Globus pallidus (tissue), 1 donor: ENCODE measurements at regions not wholly inside any gene's neighbourhood (a gene's known extent, or its start where the extent isn't known, plus 50 kb on each side); places are given as distances from the start of the nearest gene placed in this dataset.
A peak's percentile ranks its signal among the peaks of the same experiment; 100 is the strongest.
"Not testable (repeated sequence)": the region's sequence is repeated elsewhere in the genome, so short reads cannot be mapped to it uniquely, and the experiment has no call there.

Source experiments
- DNase-seq: peaks from one replicate; pipeline ENCODE4 v3.0.0-alpha.2; 2015; ENCODE audit warnings: low spot score

GRCh38 chr10:20616056-20616671 lies 280.9 kb downstream of the NEBL start:
- no peak for DNase-seq

DNA sequence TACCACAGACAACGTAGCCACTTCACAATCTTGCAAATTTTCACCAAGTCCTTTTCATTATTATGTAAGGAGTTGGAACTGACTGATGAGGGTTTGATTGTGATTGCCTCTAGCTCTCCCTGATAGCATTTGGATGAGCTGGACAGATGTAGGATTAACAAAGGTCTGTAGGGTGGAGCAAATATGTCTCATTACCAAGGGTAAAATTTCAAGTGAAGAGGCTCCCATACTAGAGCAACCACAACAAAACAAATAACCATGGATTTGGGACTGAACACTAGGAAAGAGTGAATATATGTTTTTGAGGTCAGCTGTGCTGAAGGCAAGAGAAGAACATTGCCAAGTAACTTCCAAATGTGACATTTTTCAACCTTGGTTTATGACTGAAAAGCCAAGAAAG lies 281.7 kb downstream of the NEBL start:
- no peak for DNase-seq

DNA sequence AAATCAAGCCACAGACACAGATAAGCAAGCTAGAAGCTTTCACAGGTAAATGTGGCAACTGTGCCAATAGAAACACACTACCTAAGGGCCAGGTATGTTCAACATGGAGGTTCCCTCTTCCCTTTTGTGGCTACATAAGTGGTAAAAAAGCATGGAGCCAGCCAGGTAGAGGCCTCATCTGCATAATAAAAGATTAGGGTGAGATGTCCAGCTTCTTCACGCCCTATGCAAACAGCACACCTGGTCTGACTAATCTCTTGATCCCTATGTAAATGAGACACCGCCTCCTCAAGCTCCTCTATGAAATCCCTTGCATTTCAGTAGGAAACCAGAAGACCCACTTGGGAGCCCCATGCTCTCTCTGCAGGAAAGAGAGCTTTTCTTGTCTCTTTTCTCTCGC lies 282.2 kb downstream of the NEBL start:
- DNase-seq, result no peak

DNA sequence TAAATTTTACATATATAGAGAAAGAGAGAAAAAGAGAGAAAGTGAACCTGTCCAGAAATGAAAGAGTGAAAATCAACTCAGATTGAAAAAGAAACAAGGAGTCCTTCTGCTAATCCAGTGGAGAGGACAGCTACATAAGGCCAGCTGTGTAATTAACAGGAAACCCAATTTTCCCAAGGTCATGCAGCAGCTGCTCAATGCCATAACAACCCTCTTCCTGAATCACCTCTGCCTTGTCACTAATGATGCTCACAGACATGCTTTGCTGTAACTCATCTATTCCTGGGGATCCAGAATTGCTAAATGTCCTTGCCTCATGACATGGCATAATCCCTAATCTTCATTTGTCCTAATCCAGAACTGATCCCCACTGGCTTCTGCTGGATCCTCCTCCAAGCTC lies 288.6 kb downstream of the NEBL start:
- no peak for DNase-seq

GRCh38 chr10:20606985-20607384 lies 290.1 kb downstream of the NEBL start:
- no peak for DNase-seq

DNA sequence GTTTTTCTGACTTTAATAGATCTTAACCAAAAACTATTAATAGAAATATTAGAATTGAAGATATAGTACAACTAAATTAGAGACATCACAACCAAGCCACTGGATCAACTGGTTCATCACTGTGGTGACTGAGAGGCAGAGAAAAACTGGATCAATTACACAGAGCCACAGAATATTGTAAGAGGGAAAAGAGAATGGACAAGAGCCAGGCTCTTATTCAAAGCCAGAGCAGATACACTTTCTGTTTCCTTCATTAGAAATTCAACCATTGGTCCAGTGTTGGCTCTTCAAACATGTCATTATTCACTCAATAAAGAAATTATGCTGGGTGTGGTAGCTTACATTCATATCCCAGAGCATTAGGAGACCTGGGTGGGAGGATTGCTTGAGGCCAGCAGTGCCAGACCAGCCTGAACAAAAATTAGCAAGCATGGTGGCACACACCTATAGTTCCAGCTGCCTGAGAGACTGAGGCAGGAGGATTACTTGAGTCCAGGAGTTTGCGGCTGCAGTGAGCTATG lies 295.1 kb downstream of the NEBL start:
- no peak for DNase-seq

- no peak for DNase-seq
Observed at GRCh38 chr10:20598590-20598989, 298.5 kb downstream of the NEBL start.

GRCh38 chr10:20596911-20597310 lies 300.2 kb downstream of the NEBL start:
- DNase-seq, result no peak

- no peak for DNase-seq
Observed at GRCh38 chr10:20596065-20596755, 300.9 kb downstream of the NEBL start.

GRCh38 chr10:20593649-20594048 lies 303.5 kb downstream of the NEBL start:
- DNase-seq, result no peak

- peak; percentile 27 for DNase-seq
Observed at GRCh38 chr10:20582041-20582440, 315.1 kb downstream of the NEBL start.

DNA sequence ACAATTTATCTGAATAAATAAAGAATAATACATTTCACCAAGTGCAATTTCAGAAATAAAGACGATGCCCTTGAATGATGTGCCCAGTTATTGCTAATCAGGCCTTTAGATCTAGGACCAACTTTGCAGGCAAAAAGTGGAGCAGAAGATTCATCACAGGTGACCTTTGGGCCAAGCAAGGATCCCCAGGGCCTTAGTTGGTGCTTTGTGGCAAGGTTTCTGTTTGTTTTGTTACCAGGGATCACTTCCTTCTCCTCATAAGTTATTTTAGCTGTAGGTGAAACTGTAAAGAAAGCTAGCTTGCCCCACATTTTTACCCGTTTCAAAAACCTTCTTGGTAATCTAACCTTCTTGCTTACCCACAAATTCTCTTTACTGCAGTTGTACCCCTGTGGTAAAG lies 323.2 kb downstream of the NEBL start:
- no peak for DNase-seq

- not testable (repeated sequence) for DNase-seq
Observed at GRCh38 chr10:20555990-20556389, 341.1 kb downstream of the NEBL start.

DNA sequence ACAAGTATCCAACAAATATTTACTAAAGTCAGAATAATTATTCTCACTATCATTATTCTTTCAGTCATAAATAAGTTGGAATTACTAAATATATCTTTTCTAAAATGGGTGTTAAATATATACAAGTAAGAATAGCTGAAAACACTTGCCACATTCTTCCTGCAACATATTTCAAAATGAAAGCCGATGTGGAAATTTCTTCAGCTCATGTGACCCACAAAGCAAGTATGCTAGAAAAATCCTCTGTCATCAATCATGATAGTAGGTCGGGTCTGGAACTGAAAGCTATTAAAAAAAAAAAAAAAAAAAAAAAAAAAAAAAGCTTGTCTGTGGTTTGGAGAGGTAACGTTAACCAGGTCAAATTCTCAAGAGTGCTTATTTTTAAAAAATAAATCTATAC lies 344.7 kb downstream of the NEBL start:
- no peak for DNase-seq

- no peak for DNase-seq
Observed at GRCh38 chr10:20551761-20552160, 345.4 kb downstream of the NEBL start.

DNA sequence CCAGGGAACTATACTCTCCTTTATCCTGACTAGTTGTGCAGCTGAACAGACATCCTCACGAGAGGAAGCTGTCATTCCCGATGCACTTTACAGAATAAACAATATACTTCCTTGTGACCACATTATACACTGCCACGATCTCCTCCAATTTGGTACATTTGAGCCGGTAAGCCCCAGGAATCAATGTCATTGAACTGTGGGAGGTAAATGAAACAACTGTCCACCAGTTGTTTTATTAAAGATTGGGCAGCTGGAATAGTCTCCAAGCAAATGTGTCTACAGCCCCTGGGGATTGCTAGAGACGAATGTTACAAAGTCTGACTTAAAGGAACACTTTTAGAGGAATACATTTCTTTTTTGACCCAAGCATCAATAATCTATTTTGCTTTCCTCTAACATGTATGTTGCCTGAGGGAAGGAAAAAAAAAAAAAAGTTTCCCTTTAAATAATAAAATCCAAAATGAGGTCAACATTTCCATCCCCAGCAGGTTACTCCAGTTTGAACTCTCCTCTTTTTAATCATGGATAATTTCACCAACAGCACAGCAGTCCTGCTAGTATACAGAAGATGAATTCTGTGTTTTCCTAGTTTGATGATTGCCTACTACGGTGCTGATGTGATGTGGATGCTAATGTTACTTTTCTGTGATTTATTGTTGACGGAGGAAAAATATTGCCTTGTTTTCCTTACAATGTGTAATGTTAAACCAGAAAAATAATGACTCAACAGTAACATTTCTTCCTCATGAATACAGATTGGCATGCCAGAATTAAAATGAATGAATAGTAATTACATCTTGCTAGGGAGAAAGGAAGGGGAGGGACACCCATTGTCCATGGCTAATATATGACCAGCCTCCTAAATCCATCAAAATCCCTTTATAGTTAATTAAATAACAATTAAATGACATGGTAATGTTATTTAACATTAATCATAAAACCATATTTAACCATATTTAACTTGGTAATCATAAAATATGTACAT lies 360.9 kb downstream of the NEBL start:
- DNase-seq, result peak; percentile 74

DNA sequence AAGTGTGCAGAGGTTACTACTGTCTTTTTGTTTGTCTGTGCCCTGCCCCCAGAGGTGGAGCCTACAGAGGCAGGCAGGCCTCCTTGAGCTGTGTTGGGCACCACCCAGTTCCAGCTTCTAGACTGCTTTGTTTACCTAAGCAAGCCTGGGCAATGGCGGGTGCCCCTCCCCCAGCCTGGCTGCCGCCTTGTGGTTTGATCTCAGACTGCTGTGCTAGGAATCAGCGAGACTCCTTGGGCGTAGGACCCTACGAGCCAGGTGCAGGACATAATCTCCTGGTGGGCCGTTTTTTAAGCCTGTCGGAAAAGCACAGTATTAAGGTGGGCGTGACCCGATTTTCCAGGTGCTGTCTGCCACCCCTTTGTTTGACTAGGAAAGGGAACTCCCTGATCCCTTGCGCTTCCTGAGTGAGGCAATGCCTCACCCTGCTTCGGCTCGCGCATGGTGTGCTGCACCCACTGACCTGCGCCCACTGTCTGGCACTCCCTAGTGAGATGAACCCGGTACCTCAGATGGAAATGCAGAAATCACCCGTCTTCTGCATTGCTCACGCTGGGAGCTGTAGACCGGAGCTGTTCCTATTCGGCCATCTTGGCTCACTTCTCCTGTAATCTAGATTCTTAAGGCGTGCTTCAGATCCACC lies 365.7 kb downstream of the NEBL start:
- DNase-seq, result not testable (repeated sequence)

DNA sequence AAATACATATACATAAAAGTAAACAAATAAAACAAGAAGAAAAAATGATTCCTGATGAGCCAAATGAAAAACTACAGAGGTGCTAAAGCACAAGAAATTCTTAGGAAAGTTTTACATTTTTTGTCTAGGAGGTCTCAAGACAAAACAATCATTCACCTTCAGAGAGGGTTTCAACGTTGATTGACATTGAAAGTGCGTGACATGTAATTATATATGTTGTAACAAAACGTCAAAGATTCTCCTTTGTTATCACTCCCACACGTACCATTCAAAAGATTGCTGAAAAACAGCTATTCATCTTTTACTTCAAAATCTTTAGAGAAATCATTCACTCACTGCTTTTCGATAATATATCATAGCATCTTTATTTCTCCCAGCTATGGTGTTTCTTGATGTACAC lies 375.9 kb downstream of the NEBL start:
- DNase-seq, result no peak

DNA sequence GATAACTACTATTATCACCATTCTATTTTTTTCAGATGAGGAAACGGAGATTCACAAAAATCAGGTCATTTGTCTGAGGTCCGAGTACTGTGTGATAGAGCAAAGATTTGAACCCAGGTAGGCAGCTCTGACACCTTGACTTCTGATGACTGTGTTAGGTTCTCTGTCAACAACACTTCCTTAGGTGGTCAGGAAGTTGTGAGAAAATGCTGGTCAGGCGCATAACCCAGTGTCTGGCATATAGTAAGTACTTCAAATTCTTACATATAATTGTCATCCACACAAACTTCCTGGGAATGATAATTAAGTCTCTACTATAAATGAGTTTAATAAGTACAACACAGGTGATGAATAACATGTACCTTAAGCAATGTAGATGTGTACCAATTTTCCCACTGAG lies 381.5 kb downstream of the NEBL start:
- no peak for DNase-seq

DNA sequence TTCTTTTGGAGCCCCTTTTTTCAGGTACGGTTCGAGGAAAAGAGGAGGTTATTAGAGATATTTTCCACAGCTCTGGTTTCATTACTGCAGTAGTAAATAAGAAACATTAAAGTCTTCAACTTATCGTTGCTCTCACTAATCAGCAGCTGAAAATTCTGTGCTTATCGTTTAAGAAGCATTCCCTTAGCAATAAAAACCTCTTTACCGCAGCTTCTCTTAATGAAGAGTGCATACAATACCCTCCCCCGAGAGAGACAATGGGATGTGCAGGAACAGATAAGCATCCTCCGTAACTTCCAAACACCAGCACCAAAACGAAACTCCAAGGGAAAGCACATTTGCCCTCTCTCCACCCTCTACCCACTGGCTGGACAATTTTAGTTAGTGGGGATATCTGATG lies 384.5 kb downstream of the NEBL start:
- DNase-seq, result no peak

GRCh38 chr10:20508921-20509320 lies 388.2 kb downstream of the NEBL start:
- DNase-seq, result no peak
